Activated CD8-positive, alpha-beta memory T cell treated with anti-CD3 and anti-CD28 coated beads, Interleukin-2, amount 10 ng/mL, durations not matched to agents 7 days and 5 days (primary cell): ENCODE measurements at regions not wholly inside any gene's neighbourhood (a gene's known extent, or its start where the extent isn't known, plus 50 kb on each side); places are given as distances from the start of the nearest gene placed in this dataset.
A peak's percentile ranks its signal among the peaks of the same experiment; 100 is the strongest.

ENCODE experiments used
- ATAC-seq: fragments of 150-1000 bp; cut with Tn5 transposase; one replicate; pipeline ENCODE4 v1.10.0; 2021; ENCODE audit warnings: moderate library complexity
- CTCF ChIA-PET: fragments of 350-600 bp; sonication (Branson Sonifier 250); formaldehyde crosslinking; loops from one replicate; lab custom pipeline; 2021; ENCODE audit warnings: antibody characterized with exemption; lab: Charles Lee
- DNase-seq: peaks from one replicate; pipeline ENCODE4 v3.0.0-alpha.2; 2020
- H3K27ac Mint-ChIP-seq: one replicate; pipeline ENCODE4 v1.8.0; 2021; ENCODE audit warnings: mild to moderate bottlenecking, mixed read lengths
- H3K27me3 Mint-ChIP-seq: one replicate; pipeline ENCODE4 v1.8.0; 2021; ENCODE audit warnings: mixed read lengths
- H3K36me3 Mint-ChIP-seq: one replicate; pipeline ENCODE4 v1.8.0; 2021; ENCODE audit warnings: mild to moderate bottlenecking, mixed read lengths
- H3K4me1 Mint-ChIP-seq: one replicate; pipeline ENCODE4 v1.8.0; 2021; ENCODE audit warnings: mixed read lengths
- H3K4me3 Mint-ChIP-seq: one replicate; pipeline ENCODE4 v1.8.0; 2021; ENCODE audit warnings: mild to moderate bottlenecking, moderate library complexity, mixed read lengths
- H3K9me3 Mint-ChIP-seq: one replicate; pipeline ENCODE4 v1.8.0; 2022; ENCODE audit warnings: low read depth, mixed read lengths

- Mint-ChIP-seq H3K36me3 (no peaks in the 10 kb centered on the region), H3K27me3 (no peaks in the 10 kb centered on the region), H3K4me1 (peaks cover 3% of the 10 kb centered on the region), H3K27ac (no peak overlapping the region), H3K9me3 (no peaks in the 10 kb centered on the region), H3K4me3 (no peak overlapping the region)
- CTCF ChIA-PET, result no interaction called here
- ATAC-seq (no peak), DNase-seq (no peak)
Measured at GRCh38 chr4:81746071-81746470, 274.4 kb upstream of the RASGEF1B start.

- no peaks in the 10 kb centered on the region for H3K36me3 Mint-ChIP-seq
- H3K9me3 Mint-ChIP-seq, result no peaks in the 10 kb centered on the region
- H3K27me3 Mint-ChIP-seq, result no peaks in the 10 kb centered on the region
- CTCF ChIA-PET, result no interaction called here
- DNase-seq, result no peak
- ATAC-seq, result no peak
- no peak overlapping the region for H3K27ac Mint-ChIP-seq
- H3K4me3 Mint-ChIP-seq, result no peak overlapping the region
- peaks cover 3% of the 10 kb centered on the region for H3K4me1 Mint-ChIP-seq
Measured at GRCh38 chr4:81745050-81745449, 273.3 kb upstream of the RASGEF1B start.

GRCh38 chr4:81743731-81744435 lies 272.2 kb upstream of the RASGEF1B start:
- Mint-ChIP-seq H3K36me3 (no peaks in the 10 kb centered on the region), H3K4me3 (no peak overlapping the region), H3K27me3 (no peaks in the 10 kb centered on the region), H3K4me1 (peaks cover 3% of the 10 kb centered on the region), H3K27ac (no peak overlapping the region), H3K9me3 (no peaks in the 10 kb centered on the region)
- DNase-seq (no peak), ATAC-seq (no peak)
- CTCF ChIA-PET, result no interaction called here

- ATAC-seq (no peak), DNase-seq (no peak)
- CTCF ChIA-PET, result no interaction called here
- Mint-ChIP-seq H3K27ac (no peak overlapping the region), H3K27me3 (peaks cover 6% of the 10 kb centered on the region), H3K4me1 (no peaks in the 10 kb centered on the region), H3K4me3 (no peak overlapping the region), H3K36me3 (no peaks in the 10 kb centered on the region), H3K9me3 (no peaks in the 10 kb centered on the region)
Measured at GRCh38 chr4:81740487-81740886, 268.8 kb upstream of the RASGEF1B start.

- no peak overlapping the region for H3K27ac Mint-ChIP-seq
- H3K36me3 Mint-ChIP-seq, result no peaks in the 10 kb centered on the region
- no peaks in the 10 kb centered on the region for H3K4me1 Mint-ChIP-seq
- no peaks in the 10 kb centered on the region for H3K9me3 Mint-ChIP-seq
- no peak overlapping the region for H3K4me3 Mint-ChIP-seq
- H3K27me3 Mint-ChIP-seq, result peaks cover 6% of the 10 kb centered on the region
- DNase-seq (no peak), ATAC-seq (no peak)
- CTCF ChIA-PET, result no interaction called here
Measured at GRCh38 chr4:81738891-81739290, 267.2 kb upstream of the RASGEF1B start.

GRCh38 chr4:81737865-81738559 lies 266.3 kb upstream of the RASGEF1B start:
- CTCF ChIA-PET, result no interaction called here
- Mint-ChIP-seq H3K36me3 (no peaks in the 10 kb centered on the region), H3K4me3 (no peak overlapping the region), H3K27ac (no peak overlapping the region), H3K4me1 (no peaks in the 10 kb centered on the region), H3K27me3 (peaks cover 6% of the 10 kb centered on the region), H3K9me3 (no peaks in the 10 kb centered on the region)
- DNase-seq (no peak), ATAC-seq (no peak)

- H3K36me3 Mint-ChIP-seq, result no peaks in the 10 kb centered on the region
- no peaks in the 10 kb centered on the region for H3K9me3 Mint-ChIP-seq
- ATAC-seq, result no peak
- no peak overlapping the region for H3K4me3 Mint-ChIP-seq
- CTCF ChIA-PET, result no interaction called here
- no peak overlapping the region for H3K27ac Mint-ChIP-seq
- peaks cover 6% of the 10 kb centered on the region for H3K27me3 Mint-ChIP-seq
- DNase-seq, result no peak
- H3K4me1 Mint-ChIP-seq, result no peaks in the 10 kb centered on the region
Measured at GRCh38 chr4:81736324-81736723, 264.6 kb upstream of the RASGEF1B start.

- Mint-ChIP-seq H3K27ac (no peak overlapping the region), H3K27me3 (peaks cover 14% of the 10 kb centered on the region), H3K36me3 (no peaks in the 10 kb centered on the region), H3K9me3 (no peaks in the 10 kb centered on the region), H3K4me1 (no peaks in the 10 kb centered on the region), H3K4me3 (no peak overlapping the region)
- ATAC-seq (no peak), DNase-seq (no peak)
- CTCF ChIA-PET, result no interaction called here
Measured at GRCh38 chr4:81732980-81733379, 261.3 kb upstream of the RASGEF1B start.

- H3K4me3 Mint-ChIP-seq, result no peak overlapping the region
- peaks cover 20% of the 10 kb centered on the region for H3K27me3 Mint-ChIP-seq
- peak; percentile 100 for ATAC-seq
- CTCF ChIA-PET, result interaction anchor here (0.9 to 2.9 kb wide), 2 partner anchors 120 to 258 kb away, joined by 3 to 8 read pairs; no protein-coding TSS in a partner anchor
- no peaks in the 10 kb centered on the region for H3K36me3 Mint-ChIP-seq
- peak; percentile 83 for DNase-seq
- peaks cover 13% of the 10 kb centered on the region for H3K4me1 Mint-ChIP-seq
- H3K9me3 Mint-ChIP-seq, result no peaks in the 10 kb centered on the region
- H3K27ac Mint-ChIP-seq, result no peak overlapping the region
Measured at GRCh38 chr4:81724925-81725329, 253.2 kb upstream of the RASGEF1B start.

- peaks cover 13% of the 10 kb centered on the region for H3K4me1 Mint-ChIP-seq
- peaks cover 15% of the 10 kb centered on the region for H3K27me3 Mint-ChIP-seq
- CTCF ChIA-PET, result interaction anchor here (2.9 kb wide), 1 partner anchor 121 kb away, joined by 8 read pairs; no protein-coding TSS in a partner anchor
- no peak overlapping the region for H3K4me3 Mint-ChIP-seq
- no peaks in the 10 kb centered on the region for H3K36me3 Mint-ChIP-seq
- H3K27ac Mint-ChIP-seq, result no peak overlapping the region
- ATAC-seq, result no peak
- no peak for DNase-seq
- no peaks in the 10 kb centered on the region for H3K9me3 Mint-ChIP-seq
Measured at GRCh38 chr4:81723927-81724587, 252.3 kb upstream of the RASGEF1B start.

- no peaks in the 10 kb centered on the region for H3K9me3 Mint-ChIP-seq
- H3K27me3 Mint-ChIP-seq, result peaks cover 10% of the 10 kb centered on the region
- no peak for DNase-seq
- no peak overlapping the region for H3K27ac Mint-ChIP-seq
- no peaks in the 10 kb centered on the region for H3K36me3 Mint-ChIP-seq
- CTCF ChIA-PET, result no interaction called here
- no peak for ATAC-seq
- H3K4me3 Mint-ChIP-seq, result no peak overlapping the region
- H3K4me1 Mint-ChIP-seq, result peaks cover 13% of the 10 kb centered on the region
Measured at GRCh38 chr4:81723019-81723884, 251.5 kb upstream of the RASGEF1B start.

- CTCF ChIA-PET, result no interaction called here
- peaks cover 13% of the 10 kb centered on the region for H3K4me1 Mint-ChIP-seq
Measured at GRCh38 chr4:81722290-81722851, 250.7 kb upstream of the RASGEF1B start.

GRCh38 chr4:81715757-81716156 lies 244.1 kb upstream of the RASGEF1B start:
- H3K9me3 Mint-ChIP-seq, result no peaks in the 10 kb centered on the region
- H3K4me3 Mint-ChIP-seq, result no peak overlapping the region
- no peaks in the 10 kb centered on the region for H3K4me1 Mint-ChIP-seq
- no peaks in the 10 kb centered on the region for H3K27me3 Mint-ChIP-seq
- ATAC-seq, result no peak
- no peak for DNase-seq
- H3K27ac Mint-ChIP-seq, result no peak overlapping the region
- CTCF ChIA-PET, result no interaction called here
- H3K36me3 Mint-ChIP-seq, result no peaks in the 10 kb centered on the region

More at GRCh38 chr4:81722290-81722851, 250.7 kb upstream of the RASGEF1B start:
- DNase-seq (no peak), ATAC-seq (no peak)
- no peak overlapping the region for H3K4me3 Mint-ChIP-seq
- H3K36me3 Mint-ChIP-seq, result no peaks in the 10 kb centered on the region
- H3K27ac Mint-ChIP-seq, result no peak overlapping the region
- H3K9me3 Mint-ChIP-seq, result no peaks in the 10 kb centered on the region
- H3K27me3 Mint-ChIP-seq, result peaks cover 4% of the 10 kb centered on the region
